Esophagus (tissue), 2 donors: ENCODE measurements at regions not wholly inside any gene's neighbourhood (a gene's known extent, or its start where the extent isn't known, plus 50 kb on each side); places are given as distances from the start of the nearest gene placed in this dataset.

Experiments used
- H3K27ac ChIP-seq, 2 donors: one replicate each; pipeline ENCODE4 v1.5.1; 2013; ENCODE audit warnings: low read depth in 2 of 2, mild to moderate bottlenecking in 2 of 2, inconsistent platforms in 1 of 2, low read length in 1 of 2, moderate library complexity in 1 of 2
- H3K27me3 ChIP-seq, 2 donors: one replicate each; pipeline ENCODE4 v1.6.1; 2013; ENCODE audit warnings: low read length in 2 of 2, control low read depth in 1 of 2, mild to moderate bottlenecking in 1 of 2; ENCODE audit not compliant: insufficient read depth in 2 of 2, control insufficient read depth in 1 of 2
- H3K36me3 ChIP-seq, 2 donors: one replicate each; pipeline ENCODE4 v1.6.1; 2013; ENCODE audit warnings: low read length in 1 of 2; ENCODE audit not compliant: control insufficient read depth in 2 of 2, insufficient read depth in 2 of 2
- H3K4me1 ChIP-seq, 2 donors: one replicate each; pipeline ENCODE4 v1.6.1; 2013; ENCODE audit warnings: low read length in 1 of 2; ENCODE audit not compliant: control insufficient read depth in 2 of 2, insufficient read depth in 2 of 2
- H3K4me3 ChIP-seq, 2 donors: one replicate each; pipeline ENCODE4 v1.5.1; 2013; ENCODE audit warnings: low read length in 2 of 2, mild to moderate bottlenecking in 2 of 2, low read depth in 1 of 2, moderate library complexity in 1 of 2
- H3K9me3 ChIP-seq, 2 donors: one replicate each; pipeline ENCODE4 v1.6.1; 2013; ENCODE audit warnings: mild to moderate bottlenecking in 2 of 2, low read depth in 1 of 2, low read length in 1 of 2, moderate library complexity in 1 of 2; ENCODE audit not compliant: control insufficient read depth in 2 of 2, insufficient read depth in 1 of 2
- WGBS, 2 donors: extraction: QIAGEN DNeasy Blood & Tissue Kit; methylation state at CpG; one replicate each; pipeline ENCODE4 v1.1.7; 2013; 5-methylcytosine and 5-hydroxymethylcytosine counted together
- donor health status: healthy with polysubstance abuse.
- donor health status: Bipolar disorder and iron deficiency.

- Histone ChIP-seq H3K4me1 (no peaks in the 10 kb centered on the region), H3K27me3 (no peaks in the 10 kb centered on the region), H3K9me3 (no peaks in the 10 kb centered on the region), H3K4me3 (no peak overlapping the region), H3K36me3 (no peaks in the 10 kb centered on the region), H3K27ac (no peak overlapping the region)
- 64 to 72% methylated on average over 3 of the region's 3 CpGs for WGBS, 2 donors
These were observed 181.5 kb upstream of the LPP start for GRCh38 chr3:187972454-187972853.

GRCh38 chr3:187973977-187974870 is 179.7 kb upstream of the LPP start:
- Histone ChIP-seq H3K4me1 (no peaks in the 10 kb centered on the region), H3K27ac (no peak overlapping the region), H3K9me3 (no peaks in the 10 kb centered on the region), H3K36me3 (no peaks in the 10 kb centered on the region), H3K4me3 (no peak overlapping the region), H3K27me3 (no peaks in the 10 kb centered on the region)
- 79 to 86% methylated on average over 9 of the region's 9 CpGs for WGBS, 2 donors

- Histone ChIP-seq H3K27ac (no peak overlapping the region), H3K4me1 (no peaks in the 10 kb centered on the region), H3K4me3 (no peak overlapping the region), H3K27me3 (no peaks in the 10 kb centered on the region), H3K9me3 (no peaks in the 10 kb centered on the region), H3K36me3 (no peaks in the 10 kb centered on the region)
- 52 to 63% methylated on average over 3 of the region's 3 CpGs for WGBS, 2 donors
These were observed 179.1 kb upstream of the LPP start for GRCh38 chr3:187974871-187975271.

GRCh38 chr3:187975561-187976364 is 178.2 kb upstream of the LPP start:
- H3K27me3 ChIP-seq = no peaks in the 10 kb centered on the region
- H3K27ac ChIP-seq = no peak overlapping the region
- no peaks in the 10 kb centered on the region for H3K36me3 ChIP-seq
- no peaks in the 10 kb centered on the region for H3K9me3 ChIP-seq
- H3K4me1 ChIP-seq = no peaks in the 10 kb centered on the region
- 54 to 68% methylated on average over 7 of the region's 7 CpGs for WGBS, 2 donors
- H3K4me3 ChIP-seq = no peak overlapping the region

- Histone ChIP-seq H3K36me3 (no peaks in the 10 kb centered on the region), H3K27me3 (no peaks in the 10 kb centered on the region), H3K4me3 (no peak overlapping the region), H3K4me1 (no peaks in the 10 kb centered on the region), H3K9me3 (no peaks in the 10 kb centered on the region), H3K27ac (no peak overlapping the region)
- 75 to 78% methylated on average over 6 of the region's 6 CpGs for WGBS, 2 donors
These were observed 177.5 kb upstream of the LPP start for GRCh38 chr3:187976365-187976900.

- WGBS, 2 donors = 87 to 94% methylated on average over 4 of the region's 4 CpGs
- H3K36me3 ChIP-seq = no peaks in the 10 kb centered on the region
- H3K4me3 ChIP-seq = no peak overlapping the region
- H3K4me1 ChIP-seq = no peaks in the 10 kb centered on the region
- H3K27ac ChIP-seq = no peak overlapping the region
- H3K9me3 ChIP-seq = no peaks in the 10 kb centered on the region
- no peaks in the 10 kb centered on the region for H3K27me3 ChIP-seq
These were observed 176.3 kb upstream of the LPP start for GRCh38 chr3:187977659-187978058.

GRCh38 chr3:187978433-187979011 is 175.4 kb upstream of the LPP start:
- Histone ChIP-seq H3K27me3 (no peaks in the 10 kb centered on the region), H3K36me3 (no peaks in the 10 kb centered on the region), H3K4me3 (no peak overlapping the region), H3K4me1 (no peaks in the 10 kb centered on the region), H3K9me3 (no peaks in the 10 kb centered on the region), H3K27ac (no peak overlapping the region)
- WGBS, 2 donors = 67 to 84% methylated on average over 5 of the region's 5 CpGs

- H3K36me3 ChIP-seq = no peaks in the 10 kb centered on the region
- no peaks in the 10 kb centered on the region for H3K9me3 ChIP-seq
- no peak overlapping the region for H3K27ac ChIP-seq
- no peak overlapping the region for H3K4me3 ChIP-seq
- H3K27me3 ChIP-seq = no peaks in the 10 kb centered on the region
- no peaks in the 10 kb centered on the region for H3K4me1 ChIP-seq
- 81 to 87% methylated on average over 2 of the region's 2 CpGs for WGBS, 2 donors
These were observed 174.4 kb upstream of the LPP start for GRCh38 chr3:187979564-187979963.

- no peaks in the 10 kb centered on the region for H3K9me3 ChIP-seq
- H3K4me1 ChIP-seq = no peaks in the 10 kb centered on the region
- no peaks in the 10 kb centered on the region for H3K36me3 ChIP-seq
- no peaks in the 10 kb centered on the region for H3K27me3 ChIP-seq
- no peak overlapping the region for H3K27ac ChIP-seq
- WGBS, 2 donors = 85 to 93% methylated on average over 3 of the region's 3 CpGs
- no peak overlapping the region for H3K4me3 ChIP-seq
These were observed 173.1 kb upstream of the LPP start for GRCh38 chr3:187980861-187981260.
